ENCODE measurements at regions not wholly inside any gene's neighbourhood (a gene's known extent, or its start where the extent isn't known, plus 50 kb on each side); places are given as distances from the start of the nearest gene placed in this dataset.

DNA sequence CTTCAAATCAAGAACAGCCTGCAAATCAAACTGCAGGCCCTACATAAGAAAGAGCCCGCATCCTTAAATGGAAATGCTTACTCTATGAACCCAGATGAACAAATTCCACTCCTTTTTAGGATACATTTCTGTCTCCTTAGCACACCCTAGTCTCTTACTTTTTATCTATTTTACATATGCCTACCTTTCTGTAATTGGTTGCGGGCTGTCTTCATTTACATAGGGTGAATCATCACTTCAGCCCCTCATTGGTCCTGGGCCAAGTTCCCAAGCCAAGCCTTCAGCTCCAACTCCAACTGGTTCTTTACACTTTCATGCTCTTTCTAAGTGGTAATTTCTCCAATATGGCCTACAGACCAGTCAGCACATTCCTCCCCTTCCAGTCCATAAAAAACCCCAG, 219.3 kb downstream of the TRAM1L1 start:
- TF ChIP-seq, protein P1, sequence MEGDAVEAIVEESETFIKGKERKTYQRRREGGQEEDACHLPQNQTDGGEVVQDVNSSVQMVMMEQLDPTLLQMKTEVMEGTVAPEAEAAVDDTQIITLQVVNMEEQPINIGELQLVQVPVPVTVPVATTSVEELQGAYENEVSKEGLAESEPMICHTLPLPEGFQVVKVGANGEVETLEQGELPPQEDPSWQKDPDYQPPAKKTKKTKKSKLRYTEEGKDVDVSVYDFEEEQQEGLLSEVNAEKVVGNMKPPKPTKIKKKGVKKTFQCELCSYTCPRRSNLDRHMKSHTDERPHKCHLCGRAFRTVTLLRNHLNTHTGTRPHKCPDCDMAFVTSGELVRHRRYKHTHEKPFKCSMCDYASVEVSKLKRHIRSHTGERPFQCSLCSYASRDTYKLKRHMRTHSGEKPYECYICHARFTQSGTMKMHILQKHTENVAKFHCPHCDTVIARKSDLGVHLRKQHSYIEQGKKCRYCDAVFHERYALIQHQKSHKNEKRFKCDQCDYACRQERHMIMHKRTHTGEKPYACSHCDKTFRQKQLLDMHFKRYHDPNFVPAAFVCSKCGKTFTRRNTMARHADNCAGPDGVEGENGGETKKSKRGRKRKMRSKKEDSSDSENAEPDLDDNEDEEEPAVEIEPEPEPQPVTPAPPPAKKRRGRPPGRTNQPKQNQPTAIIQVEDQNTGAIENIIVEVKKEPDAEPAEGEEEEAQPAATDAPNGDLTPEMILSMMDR (IDR thresholded peaks at IDR 0.05), result no peak
- TF ChIP-seq POLR2A (IDR thresholded peaks at IDR 0.05), result no peak
